Lower leg skin (tissue), 3 donors: ENCODE measurements at regions not wholly inside any gene's neighbourhood (a gene's known extent, or its start where the extent isn't known, plus 50 kb on each side); places are given as distances from the start of the nearest gene placed in this dataset.

Experiments
- CTCF ChIP-seq, 3 donors: fragments of 450-650 bp; IDR thresholded peaks; one replicate each; pipeline ENCODE4 v1.5.1; 2016; ENCODE audit warnings: antibody characterized with exemption in 3 of 3, mild to moderate bottlenecking in 3 of 3, moderate library complexity in 2 of 3
- POLR2A ChIP-seq, 2 donors: fragments of 450-650 bp; IDR thresholded peaks; one replicate each; pipeline ENCODE4 v1.6.1; 2016 to 2017; ENCODE audit warnings: antibody characterized with exemption in 2 of 2, mild to moderate bottlenecking in 1 of 2, moderate library complexity in 1 of 2

- no peak for TF ChIP-seq POLR2A (IDR thresholded peaks at IDR 0.05)
- no peak for TF ChIP-seq CTCF (IDR thresholded peaks at IDR 0.05)
These were observed 470.8 kb upstream of the LMO3 start for GRCh38 chr12:17076811-17077210.
